CD4-positive, alpha-beta T cell treated with Interleukin-10 for 1 hour (primary cell): ENCODE measurements at regions not wholly inside any gene's neighbourhood (a gene's known extent, or its start where the extent isn't known, plus 50 kb on each side); places are given as distances from the start of the nearest gene placed in this dataset.
"Not testable (repeated sequence)": the region's sequence is repeated elsewhere in the genome, so short reads cannot be mapped to it uniquely, and the experiment has no call there.

ENCODE experiments used
- DNase-seq: peaks from one replicate; pipeline ENCODE4 v3.0.0-alpha.2; 2020

DNA sequence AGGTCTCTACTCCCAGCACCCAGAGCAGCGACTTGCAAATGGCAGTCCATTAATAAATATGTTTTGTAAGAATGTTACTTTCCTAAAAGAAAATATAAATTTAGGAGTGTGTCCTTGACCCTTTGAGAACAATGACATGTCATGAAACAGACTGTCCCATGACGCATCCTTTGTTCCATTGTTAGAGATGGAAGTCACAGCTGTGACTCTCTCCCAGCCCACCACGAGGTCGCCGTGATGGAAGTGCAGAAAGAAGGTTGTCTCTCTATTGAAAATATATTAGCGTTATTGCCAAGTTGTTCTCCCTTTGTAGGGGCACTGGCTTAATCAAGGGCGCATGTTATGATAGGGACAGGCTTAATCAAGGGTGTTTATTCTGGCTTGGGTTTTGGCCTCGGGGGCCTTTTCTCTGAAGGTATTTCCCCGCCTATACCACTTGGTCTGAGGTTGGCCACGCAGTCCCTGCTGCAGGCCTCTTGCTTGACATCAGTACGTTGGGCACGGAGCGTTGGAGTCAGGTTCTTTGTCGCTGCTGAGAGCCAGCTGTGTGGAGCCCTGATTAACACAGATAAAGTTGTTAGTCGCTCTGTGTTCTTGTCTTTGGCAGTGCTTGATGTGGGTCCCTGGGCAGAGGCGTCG, 126.7 kb upstream of the ZNF536 start:
- DNase-seq, result no peak

DNA sequence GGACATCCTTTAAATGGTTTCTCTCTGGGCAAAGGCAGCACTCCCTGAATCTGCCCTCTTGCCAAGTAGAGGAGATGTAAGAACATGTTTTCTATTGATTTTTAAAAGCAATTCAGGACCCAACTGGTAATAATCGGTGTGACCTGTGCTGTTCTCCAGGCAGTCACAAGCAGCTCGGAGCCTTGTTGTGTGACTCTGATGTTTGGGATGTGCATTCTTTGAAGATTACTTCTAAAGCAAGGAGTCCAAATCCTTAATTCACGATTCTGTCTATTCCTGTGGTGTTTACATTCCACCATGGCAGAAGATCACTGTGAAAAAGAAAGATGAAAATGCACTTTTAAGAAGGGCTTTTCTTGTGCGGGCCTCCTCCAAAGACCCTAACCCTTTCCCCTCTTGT, 122.3 kb upstream of the ZNF536 start:
- no peak for DNase-seq

DNA sequence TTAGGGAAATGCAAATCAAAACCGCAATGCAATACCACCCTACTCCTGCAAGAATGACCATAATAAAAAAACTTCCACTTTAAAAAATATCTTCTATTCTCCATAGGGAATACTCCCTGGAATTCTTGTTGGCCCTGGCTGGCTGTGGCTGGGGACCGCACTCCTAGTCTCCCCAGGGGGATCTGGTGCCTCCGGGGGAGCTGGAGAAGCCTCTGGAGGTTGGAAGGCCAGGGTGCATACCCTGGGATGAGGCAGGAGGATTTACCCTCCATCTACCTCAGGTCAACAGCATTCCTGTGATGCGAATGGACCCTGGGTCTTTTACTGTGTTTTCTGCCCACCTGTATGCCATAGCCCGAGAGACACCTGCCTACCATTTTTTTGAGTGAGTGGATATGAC, 120.0 kb upstream of the ZNF536 start:
- no peak for DNase-seq

DNA sequence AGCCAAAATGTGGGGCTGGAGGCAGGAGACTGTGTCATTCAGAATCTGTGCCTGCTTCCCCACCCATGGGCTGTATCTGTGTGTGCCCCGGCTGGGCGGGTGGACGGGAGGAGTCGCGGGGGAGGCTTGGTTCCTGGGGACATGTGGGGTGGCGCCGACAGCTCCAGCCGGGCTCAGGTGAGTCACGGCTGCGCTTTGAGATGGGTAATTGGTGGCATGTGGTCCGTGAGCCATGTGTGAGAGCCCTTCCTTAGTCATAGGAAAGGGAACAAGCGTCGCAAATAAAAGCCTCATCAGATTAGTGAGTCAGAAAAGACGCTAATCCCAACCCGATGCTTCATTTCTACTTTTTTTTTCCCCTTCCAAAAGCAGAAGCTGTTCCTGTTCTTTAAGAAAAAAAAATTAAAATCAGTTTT, 118.6 kb upstream of the ZNF536 start:
- DNase-seq, result no peak

DNA sequence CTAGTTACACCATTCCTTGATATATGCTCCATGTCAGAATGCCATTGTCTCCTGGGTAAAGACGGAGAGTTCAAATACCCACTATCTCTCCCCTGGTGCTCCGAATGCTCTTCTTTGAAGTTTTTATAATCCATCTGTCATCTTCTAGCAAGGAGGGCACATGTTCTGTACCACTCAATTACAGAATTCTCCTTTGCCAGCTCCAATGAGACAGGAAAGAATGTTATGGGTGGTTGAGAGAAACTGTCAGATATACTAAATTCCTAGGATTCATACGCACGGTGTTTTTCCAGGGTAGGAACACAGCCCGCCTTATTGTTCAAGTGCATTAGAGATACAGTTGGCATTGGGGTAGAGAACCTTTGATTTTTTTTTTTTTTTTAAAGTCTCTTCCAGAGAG, 118.0 kb upstream of the ZNF536 start:
- DNase-seq, result no peak

DNA sequence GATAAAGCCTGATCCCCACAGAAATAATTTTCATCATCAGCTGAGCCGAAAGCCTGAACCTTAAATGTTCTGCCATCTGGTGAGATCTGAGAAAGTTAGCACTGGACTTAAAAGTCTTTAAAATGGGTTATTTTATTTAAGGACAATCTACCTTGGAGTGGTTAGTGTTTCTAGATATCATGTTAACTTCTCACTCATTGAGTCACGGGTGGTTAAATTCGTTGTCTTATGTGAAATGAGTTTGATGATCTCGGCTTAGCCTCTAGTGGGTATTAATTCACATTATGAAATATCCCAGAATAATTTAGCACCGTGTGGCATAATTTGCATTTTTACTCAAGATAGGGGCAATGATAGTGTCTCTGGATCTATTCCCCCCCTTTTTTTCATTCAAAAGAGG, 117.4 kb upstream of the ZNF536 start:
- no peak for DNase-seq

DNA sequence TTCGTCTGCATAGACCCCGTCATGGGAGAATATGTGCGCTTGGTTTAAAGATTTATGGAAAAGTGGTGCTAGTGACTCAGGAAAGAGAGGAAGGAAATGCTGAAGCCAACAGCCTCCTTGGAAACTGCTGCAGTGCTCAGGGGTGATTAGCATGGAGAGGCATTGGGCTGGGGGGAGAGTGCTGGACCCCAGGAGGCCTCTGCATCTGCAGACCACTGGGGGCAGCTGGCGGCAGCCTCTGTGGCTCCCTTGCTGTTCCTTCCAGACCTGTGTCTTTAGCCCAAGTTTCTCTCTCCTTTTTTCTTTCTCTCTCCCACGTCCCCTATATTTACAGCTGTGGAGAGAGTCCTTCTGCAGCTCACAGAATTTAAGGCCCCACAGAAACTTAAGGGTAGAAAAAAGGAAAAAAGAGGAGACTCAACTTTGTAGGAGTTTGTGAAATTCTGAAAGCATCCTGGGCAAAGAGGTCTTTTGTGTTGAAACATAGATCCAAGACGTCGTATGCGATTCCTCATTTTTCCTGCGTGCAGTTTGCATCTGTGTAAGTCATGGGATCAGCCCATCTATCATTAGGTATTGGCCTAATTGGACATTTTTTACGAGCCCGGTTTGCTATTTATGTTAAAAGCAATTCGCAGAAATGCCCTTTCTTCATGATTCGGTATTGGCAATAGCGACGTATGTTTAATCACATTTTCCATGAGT, 116.2 kb upstream of the ZNF536 start:
- DNase-seq, result no peak

DNA sequence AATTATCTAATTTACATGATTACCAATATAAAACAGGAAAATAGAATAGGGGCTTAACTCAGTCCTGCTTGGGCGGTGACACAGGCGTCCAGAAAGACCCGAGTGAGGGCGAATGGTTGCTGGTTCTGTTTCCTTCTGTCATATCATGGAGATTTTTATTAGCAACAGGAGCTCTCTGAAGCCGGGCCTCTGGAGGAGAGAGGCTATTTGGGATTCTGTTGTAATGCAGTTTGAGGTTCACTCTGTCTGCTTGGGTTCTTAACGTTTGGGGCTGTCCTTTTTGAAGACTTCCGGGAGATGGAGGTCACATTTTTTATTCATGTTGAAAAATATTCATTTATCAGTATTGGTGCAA, 115.7 kb upstream of the ZNF536 start:
- no peak for DNase-seq

DNA sequence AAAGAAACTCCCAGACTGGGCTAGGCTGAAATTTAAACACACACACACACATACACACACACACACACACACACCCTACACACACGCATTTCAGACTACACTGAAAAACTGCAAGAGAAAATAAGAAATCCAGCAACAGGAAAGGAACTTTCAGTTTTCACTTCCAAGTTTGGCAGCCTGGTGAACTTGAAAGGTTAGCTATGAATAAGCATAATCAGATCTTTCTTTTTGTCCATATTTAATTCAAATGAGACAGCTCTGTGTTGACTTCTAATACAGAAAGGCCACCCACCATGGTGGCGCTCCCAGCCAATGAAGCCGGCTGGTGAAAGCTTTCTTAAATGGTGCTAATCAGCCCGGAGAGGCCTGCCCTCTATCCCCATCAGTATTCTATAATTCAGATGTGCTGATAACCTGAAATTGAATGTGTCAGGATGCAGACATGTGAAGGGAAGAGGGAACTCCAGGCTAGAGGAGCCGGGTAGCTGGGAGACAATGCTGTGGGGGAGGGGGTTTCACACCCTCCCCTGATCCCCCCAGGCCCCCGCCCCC, 108.3 kb upstream of the ZNF536 start:
- DNase-seq, result no peak

DNA sequence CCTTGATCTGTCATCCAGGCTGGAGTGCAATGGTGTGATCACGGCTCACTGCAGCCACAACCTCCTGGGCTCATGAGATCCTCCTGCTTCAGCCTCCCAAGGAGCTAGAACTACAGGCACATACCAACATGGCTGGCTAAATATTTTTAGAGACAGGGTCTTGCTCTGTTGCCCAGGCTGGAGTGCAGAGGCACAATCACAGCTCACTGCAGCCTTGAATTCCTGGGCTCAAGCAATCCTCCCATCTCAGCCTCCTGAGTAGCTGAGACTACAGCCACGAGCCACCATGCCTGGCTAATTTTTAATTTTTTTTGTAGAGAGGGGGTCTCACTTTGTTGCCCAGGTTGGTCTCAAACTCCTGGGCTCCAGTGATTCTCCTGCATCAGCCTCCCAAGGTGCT, 106.3 kb upstream of the ZNF536 start:
- not testable (repeated sequence) for DNase-seq

DNA sequence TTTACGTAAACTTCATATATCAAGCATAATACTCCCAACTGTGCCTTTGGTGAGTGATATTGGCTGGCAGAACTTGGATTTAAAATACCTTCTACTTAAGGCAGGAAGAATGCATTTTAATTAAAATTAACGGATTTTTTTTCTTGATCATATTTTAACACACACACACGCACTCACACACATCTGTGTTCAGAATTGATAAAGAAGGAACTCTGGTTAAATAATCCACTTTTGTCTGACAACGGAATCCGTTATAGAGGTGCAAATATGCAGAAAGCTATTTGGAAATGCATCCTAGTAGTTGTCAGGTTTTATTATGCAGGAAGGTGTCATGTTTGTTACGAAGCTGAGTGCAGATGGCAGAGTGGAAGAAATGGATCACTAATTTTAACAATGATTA, 105.5 kb upstream of the ZNF536 start:
- no peak for DNase-seq

DNA sequence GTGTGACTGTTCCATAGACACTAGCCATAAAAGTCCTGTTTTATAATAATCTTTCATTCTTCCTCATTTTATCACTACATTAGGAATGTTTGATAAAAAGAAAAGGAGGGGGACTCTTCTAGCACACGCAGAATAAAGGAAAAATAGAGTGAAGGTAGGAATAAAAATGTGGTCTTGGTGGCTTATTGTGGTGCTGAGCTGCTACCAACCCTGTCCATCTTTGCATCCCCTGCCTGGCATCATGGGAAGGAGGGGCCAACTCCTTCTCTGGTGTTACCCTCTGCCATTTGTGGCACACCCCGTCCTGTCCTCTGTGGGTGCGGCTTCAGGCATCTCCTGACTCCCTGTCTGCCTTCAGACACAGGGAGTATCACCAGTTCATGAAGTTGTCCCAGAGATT, 104.9 kb upstream of the ZNF536 start:
- DNase-seq, result no peak

DNA sequence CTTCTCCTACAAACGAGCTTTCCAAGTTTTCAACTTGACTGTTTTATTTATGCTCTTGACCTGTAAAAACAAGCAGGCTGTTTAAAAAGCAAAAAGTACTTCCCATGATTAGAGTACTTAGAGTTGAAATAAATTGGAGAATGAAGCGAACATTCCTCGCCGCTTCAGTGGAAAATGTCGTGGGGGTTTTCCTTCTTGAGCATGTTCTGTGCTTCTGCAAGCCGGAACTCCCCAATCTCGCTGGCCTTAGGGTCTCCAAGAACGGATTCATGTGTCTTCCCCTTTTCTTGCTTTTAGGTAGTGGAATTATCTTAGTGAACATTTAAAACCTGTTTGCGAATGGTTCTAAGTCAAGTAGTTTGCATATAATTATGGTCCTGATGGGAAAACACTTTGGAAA, 103.6 kb upstream of the ZNF536 start:
- no peak for DNase-seq

DNA sequence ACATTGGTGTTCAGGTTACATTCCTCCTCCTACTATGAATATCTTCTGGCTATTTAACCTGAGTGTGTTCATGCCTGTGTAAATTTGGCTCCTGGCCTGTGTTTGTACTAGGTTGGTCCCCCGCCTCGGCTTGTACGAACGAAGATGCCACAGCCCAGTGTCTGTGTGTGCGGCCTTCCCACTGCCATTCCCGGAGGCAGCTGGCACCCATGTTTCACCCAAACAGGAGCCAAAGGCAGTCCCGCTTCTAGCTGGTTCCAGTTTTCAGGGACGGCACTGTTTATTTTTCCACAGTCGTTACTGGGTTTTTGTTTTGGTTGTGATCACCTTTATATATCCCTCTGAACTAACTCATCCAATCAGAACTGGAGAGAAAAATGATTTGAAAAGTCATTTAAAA, 102.5 kb upstream of the ZNF536 start:
- DNase-seq, result no peak

DNA sequence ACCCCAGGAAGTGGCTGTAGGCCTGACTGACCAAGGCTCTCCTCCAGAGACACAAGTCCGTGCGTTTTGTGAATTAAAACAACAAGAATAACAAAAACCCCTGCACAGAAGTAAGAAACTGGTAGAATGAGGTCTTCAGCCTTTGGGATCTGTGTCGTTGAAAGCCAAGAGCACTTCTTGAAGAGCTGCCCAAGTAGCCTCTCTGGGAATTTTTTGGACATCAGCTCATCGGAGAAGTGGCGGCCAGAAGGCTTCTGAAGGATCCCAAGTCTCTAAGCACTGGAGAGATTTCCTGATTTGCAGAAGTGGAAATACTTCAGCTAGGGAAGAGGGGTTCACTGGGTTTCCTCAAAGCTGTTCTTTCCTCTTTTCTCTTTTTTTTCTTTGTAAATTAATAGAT, 100.4 kb upstream of the ZNF536 start:
- DNase-seq, result no peak

DNA sequence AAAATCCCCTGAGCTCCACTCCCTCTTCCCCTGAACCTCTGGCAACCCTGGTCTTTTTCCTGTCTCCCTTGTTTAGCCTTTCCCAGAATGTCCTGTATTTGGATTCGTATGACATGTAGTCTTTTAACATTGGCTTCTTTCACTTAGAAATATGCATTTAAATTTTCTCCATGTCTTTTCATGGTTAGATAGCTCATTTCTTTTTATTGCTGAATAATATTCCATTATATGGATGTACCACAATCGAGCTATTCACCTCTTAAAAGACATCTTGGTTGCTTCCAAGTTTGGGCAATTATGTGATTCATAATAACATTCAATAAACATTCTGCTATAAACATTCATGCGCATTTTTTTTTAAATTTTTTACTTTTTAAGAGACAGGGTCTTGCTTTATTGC, 99.6 kb upstream of the ZNF536 start:
- DNase-seq, result no peak

DNA sequence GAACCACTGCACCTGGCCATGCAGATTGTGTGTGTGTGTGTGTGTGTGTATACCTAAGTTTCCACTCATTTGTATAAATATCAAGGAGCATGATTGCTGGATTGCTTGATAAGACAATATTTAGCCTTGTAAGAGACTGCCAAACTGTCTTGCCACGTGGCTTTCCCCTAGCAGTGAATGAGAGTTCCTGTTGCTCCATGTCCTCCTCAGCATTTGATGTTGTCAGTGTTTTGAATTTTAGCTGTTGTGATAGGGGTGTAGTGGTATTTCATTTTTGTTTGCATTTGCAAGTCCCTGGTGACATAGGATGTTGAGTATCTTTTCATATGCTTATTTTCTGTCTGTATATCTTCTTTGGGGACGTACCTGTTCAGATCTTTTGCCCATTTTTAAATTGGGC, 99.0 kb upstream of the ZNF536 start:
- DNase-seq, result no peak

DNA sequence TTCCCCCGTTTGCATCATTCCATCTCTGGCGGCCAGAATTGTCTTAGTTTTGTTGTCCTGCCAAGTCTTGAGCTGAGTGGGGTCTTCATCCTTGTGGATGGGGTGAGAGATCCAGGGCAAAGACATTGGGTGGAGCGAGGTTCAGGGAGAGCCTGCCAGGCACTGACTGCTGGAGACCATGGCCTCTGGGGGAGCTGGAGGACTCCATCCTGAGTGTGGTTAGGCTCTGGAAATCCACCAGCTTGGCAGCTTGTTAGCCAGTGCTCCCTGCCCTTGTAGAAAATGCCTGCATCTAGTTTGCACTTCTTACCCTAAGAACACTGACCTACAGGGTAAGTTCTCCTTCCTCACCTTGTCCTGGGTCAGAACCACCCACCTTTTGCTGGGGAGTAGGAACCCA, 97.2 kb upstream of the ZNF536 start:
- no peak for DNase-seq

DNA sequence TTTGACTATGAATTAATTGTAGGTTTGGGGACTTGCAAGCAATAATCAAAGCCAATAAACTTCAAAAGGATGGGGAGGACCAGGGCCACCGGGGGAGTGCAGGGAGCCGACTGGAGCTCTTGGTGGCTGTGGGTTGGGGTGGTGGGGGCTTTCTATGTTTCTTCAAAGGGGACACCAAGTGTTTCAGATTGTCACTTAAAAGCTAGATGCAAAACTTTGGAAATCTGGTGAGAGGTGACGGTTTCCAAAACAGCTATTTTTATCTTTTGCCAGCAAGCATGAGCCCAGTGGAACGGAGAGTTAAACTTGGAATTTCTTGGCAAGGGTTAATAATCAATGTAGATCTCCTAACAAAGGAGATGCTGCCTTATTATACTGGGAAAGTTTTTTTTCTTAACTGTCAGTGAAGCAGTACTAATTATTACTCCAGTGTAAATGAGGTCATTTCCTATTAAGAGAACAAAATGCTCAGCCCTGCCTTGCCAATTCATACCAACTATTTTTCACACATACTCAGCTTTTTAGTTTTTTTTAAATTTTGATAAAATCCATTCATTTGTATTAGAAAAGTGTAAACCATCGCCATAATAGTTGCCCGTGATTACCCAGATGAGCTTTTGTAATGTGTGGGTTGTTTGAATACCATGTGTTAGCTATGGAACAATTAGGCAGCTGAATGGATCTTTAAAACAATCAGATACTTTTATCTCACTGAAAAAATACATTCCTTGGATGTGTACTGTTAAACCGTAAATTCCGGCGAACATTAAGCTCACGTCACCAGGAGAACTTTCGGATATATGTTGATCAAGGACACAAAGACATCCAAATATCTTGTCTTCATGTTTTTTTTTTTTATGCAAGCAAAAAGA, 95.9 kb upstream of the ZNF536 start:
- no peak for DNase-seq

DNA sequence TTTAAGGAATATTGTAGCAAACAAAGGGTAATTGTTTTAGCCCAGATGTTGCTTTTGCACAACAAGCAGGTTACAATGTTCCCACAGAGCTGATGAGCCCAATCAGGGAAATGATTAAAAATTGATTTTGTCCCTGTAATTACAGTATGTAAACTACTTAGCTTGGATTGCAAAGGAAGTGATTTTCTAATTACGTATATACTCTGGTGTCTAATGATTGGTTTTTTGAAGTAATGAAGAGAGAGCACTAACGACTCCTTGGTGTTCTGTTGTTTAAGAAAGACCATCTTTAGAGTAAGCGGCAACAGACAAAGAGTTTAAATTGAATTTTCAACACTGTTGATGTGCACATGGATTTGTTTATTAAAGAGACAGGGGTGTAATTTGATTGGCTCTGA, 95.3 kb upstream of the ZNF536 start:
- no peak for DNase-seq

DNA sequence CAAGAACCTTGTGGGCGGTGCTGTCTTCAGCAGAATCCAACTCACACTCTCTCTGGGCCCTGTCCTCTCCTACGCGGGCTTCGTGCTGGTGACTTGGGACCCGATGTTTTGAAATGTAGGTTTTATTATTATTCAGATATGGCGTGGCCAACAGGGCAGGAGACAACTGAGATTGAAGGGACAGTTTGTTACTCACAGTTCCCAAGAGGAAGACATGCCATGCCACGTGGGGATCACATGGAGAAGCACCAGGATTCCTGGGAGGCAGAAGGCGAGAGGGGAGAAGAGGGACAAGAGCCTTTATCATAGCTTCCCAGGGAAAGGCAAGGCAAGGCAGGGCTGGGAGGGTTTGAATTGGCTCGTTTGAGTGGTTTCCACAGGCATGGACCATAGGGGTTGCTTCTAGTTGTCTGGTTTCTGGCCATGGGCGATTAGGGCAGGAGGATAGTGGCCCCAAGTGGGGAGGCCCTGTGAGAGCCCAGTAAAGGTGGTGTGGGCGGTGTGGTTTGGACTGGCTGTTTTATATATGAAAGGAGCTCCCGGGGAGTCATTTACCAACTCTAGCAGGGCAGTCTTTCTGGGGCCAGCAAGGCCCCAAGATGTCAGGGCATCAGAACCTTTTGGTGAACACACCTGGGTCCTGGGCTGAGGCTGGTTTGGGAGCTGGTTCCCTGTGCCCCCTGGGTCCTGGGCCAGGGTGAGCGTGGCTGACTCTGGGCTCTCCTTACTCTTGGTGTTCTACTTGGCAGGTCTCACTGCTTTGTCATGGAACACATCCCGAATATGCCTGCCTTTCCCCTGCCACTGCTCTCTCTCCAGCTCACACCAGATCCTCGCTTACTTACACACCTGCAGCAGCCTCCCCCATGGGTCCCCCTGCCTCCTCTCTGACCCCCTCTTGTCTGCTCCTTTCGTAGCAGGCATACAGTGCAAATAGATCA, 94.0 kb upstream of the ZNF536 start:
- DNase-seq, result no peak

DNA sequence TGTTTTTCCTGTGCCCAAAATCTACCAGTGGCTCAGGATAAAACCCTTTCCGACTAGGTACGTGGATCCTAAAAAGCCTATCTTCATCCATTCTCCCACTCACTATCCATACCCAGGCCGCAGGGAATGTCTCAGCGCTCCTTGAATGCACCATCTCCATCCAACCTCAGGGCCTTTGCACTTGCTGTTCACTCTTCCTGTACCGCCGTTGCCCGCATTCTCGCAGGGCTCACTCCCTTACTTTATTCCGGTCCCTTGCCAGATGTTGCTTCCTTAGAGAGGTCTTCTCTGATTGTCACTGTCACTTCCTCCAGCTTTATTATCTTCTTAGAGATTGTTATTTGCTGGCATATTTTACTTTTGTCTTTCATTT, 93.3 kb upstream of the ZNF536 start:
- no peak for DNase-seq

DNA sequence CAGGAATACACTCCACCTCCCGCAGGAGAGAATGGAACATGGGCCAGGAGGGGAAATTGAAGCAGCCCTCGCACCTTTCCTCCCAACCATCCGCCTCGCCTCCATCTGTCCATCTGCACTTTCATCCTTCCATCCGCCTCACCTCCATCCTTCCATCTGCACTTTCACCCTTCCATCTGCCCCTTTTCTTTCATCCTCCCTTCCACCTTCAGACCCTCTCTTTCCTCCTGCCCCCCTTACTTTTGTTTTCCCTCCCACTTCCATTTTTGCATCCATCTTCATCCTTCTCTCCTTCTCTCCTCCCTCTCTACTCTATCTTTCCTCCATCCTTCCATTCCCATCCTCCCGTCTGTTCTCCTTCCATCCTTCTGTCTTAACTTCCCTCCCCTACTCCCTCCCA, 92.2 kb upstream of the ZNF536 start:
- no peak for DNase-seq
